CD4-positive, alpha-beta T cell (primary cell): ENCODE measurements at regions not wholly inside any gene's neighbourhood (a gene's known extent, or its start where the extent isn't known, plus 50 kb on each side); places are given as distances from the start of the nearest gene placed in this dataset.

Experiments used
- ATAC-seq: fragments of 200-7000 bp; cut with Tn5 transposase; one replicate; pipeline ENCODE4 v1.10.0; 2022; ENCODE audit warnings: mild to moderate bottlenecking; ENCODE audit not compliant: poor library complexity
- CTCF ChIA-PET: fragments of 350-600 bp; sonication (Branson Sonifier 250); formaldehyde crosslinking; loops from one replicate; lab custom pipeline; 2021; ENCODE audit warnings: antibody characterized with exemption, inconsistent platforms; lab: Charles Lee
- POLR2A ChIA-PET: fragments of 350-600 bp; sonication (Branson Sonifier 250); formaldehyde crosslinking; loops from one replicate; lab custom pipeline; 2021; ENCODE audit warnings: antibody characterized with exemption, inconsistent platforms; lab: Charles Lee
- DNase-seq, 14 experiments: peaks; one replicate each; pipeline ENCODE4 v3.0.0-alpha.2; 2013 to 2020; ENCODE audit warnings: mixed read lengths in 2 of 14
- H3K27ac ChIP-seq, 2 donors: one replicate each; pipeline versions ENCODE4 v1.5.1 to v1.7.0; 2013; ENCODE audit warnings: low read length in 2 of 2, low read depth in 1 of 2, mild to moderate bottlenecking in 1 of 2
- H3K27me3 ChIP-seq, 2 experiments: 1 replicate in 1 of 2; 2 replicates in 1 of 2; pipeline versions ENCODE4 v1.6.1 to v1.7.0; 2013; ENCODE audit warnings: low read length in 2 of 2, control low read depth in 1 of 2, mild to moderate bottlenecking in 1 of 2, moderate library complexity in 1 of 2; ENCODE audit not compliant: insufficient read depth in 2 of 2, control insufficient read depth in 1 of 2
- H3K36me3 ChIP-seq: one replicate; pipeline ENCODE4 v1.6.1; 2013; ENCODE audit warnings: low read length, control low read depth; ENCODE audit not compliant: insufficient read depth
- H3K4me1 ChIP-seq: one replicate; pipeline ENCODE4 v1.6.1; 2013; ENCODE audit warnings: low read length, control low read depth; ENCODE audit not compliant: insufficient read depth
- H3K4me3 ChIP-seq: one replicate; pipeline ENCODE4 v1.5.1; 2013; ENCODE audit warnings: mild to moderate bottlenecking, low read length, moderate library complexity
- H3K9me3 ChIP-seq, 2 experiments: 1 replicate in 1 of 2; 2 replicates in 1 of 2; pipeline versions ENCODE4 v1.6.1 to v1.7.0; 2013; ENCODE audit warnings: low read length in 2 of 2, mild to moderate bottlenecking in 2 of 2, control low read depth in 1 of 2, moderate library complexity in 1 of 2; ENCODE audit not compliant: control insufficient read depth in 1 of 2, insufficient read depth in 1 of 2
- H3K27ac Mint-ChIP-seq: one replicate; pipeline ENCODE4 v1.8.0; 2020; ENCODE audit warnings: mixed read lengths
- H3K27me3 Mint-ChIP-seq: one replicate; pipeline ENCODE4 v1.8.0; 2021; ENCODE audit warnings: mixed read lengths
- H3K36me3 Mint-ChIP-seq: one replicate; pipeline ENCODE4 v1.8.0; 2021; ENCODE audit warnings: low read depth, mixed read lengths
- H3K4me1 Mint-ChIP-seq: one replicate; pipeline ENCODE4 v1.8.0; 2021; ENCODE audit warnings: low read depth, mixed read lengths
- H3K4me3 Mint-ChIP-seq: one replicate; pipeline ENCODE4 v1.8.0; 2020; ENCODE audit warnings: mild to moderate bottlenecking, mixed read lengths
- H3K9me3 Mint-ChIP-seq: one replicate; pipeline ENCODE4 v1.8.0; 2020; ENCODE audit warnings: mixed read lengths
- CTCF ChIP-seq: fragments of 200-600 bp; IDR thresholded peaks from one replicate; pipeline ENCODE4 v1.8.0; 2022; ENCODE audit warnings: antibody characterized with exemption, mild to moderate bottlenecking
- intact Hi-C, 2 experiments: fragments of 100-400 bp; cut with DNase I in 1 of 2; cut with micrococcal nuclease in 1 of 2; formaldehyde crosslinking; loops; one replicate each; pipeline versions ENCODE4 v1.15.1 to v1.9.0; 2023 to 2025; cut with DNase I, micrococcal nuclease

GRCh38 chr21:27693376-27693775 is 726.5 kb upstream of the ADAMTS5 start:
- DNase-seq (no peak), ATAC-seq (no peak)
- ChIA-PET POLR2A (no interaction called here), CTCF (no interaction called here)
- H3K9me3 Mint-ChIP-seq, result no peaks in the 10 kb centered on the region
- intact Hi-C loops, result no loop called here
- H3K4me3 Mint-ChIP-seq, result no peak overlapping the region
- H3K36me3 ChIP-seq, result no peaks in the 10 kb centered on the region
- no peak overlapping the region for H3K27ac Mint-ChIP-seq
- H3K4me3 ChIP-seq, result no peak overlapping the region
- H3K4me1 ChIP-seq, result no peaks in the 10 kb centered on the region
- H3K4me1 Mint-ChIP-seq, result no peaks in the 10 kb centered on the region
- H3K27me3 Mint-ChIP-seq, result no peaks in the 10 kb centered on the region
- H3K27me3 ChIP-seq, result no peaks in the 10 kb centered on the region
- H3K36me3 Mint-ChIP-seq, result no peaks in the 10 kb centered on the region
- H3K27ac ChIP-seq, result no peak overlapping the region
- peaks cover 0 to 3% of the 10 kb centered on the region in 2 experiments for H3K9me3 ChIP-seq
- TF ChIP-seq CTCF, result no peak

- no peaks in the 10 kb centered on the region for H3K36me3 Mint-ChIP-seq
- CTCF ChIA-PET, result no interaction called here
Measured at GRCh38 chr21:27691516-27691915, 724.6 kb upstream of the ADAMTS5 start.

GRCh38 chr21:27691006-27691405 is 724.1 kb upstream of the ADAMTS5 start:
- H3K27ac Mint-ChIP-seq, result no peak overlapping the region
- Histone ChIP-seq H3K4me3 (no peak overlapping the region), H3K27ac (no peak overlapping the region), H3K9me3 (peaks cover 0 to 3% of the 10 kb centered on the region in 2 experiments), H3K36me3 (no peaks in the 10 kb centered on the region), H3K4me1 (no peaks in the 10 kb centered on the region), H3K27me3 (no peaks in the 10 kb centered on the region)
- no peak overlapping the region for H3K4me3 Mint-ChIP-seq
- TF ChIP-seq CTCF, result no peak
- H3K9me3 Mint-ChIP-seq, result no peaks in the 10 kb centered on the region
- intact Hi-C loops, result no loop called here
- DNase-seq (no peak), ATAC-seq (no peak)
- H3K36me3 Mint-ChIP-seq, result no peaks in the 10 kb centered on the region
- CTCF ChIA-PET, result no interaction called here
- POLR2A ChIA-PET, result no interaction called here
- H3K27me3 Mint-ChIP-seq, result no peaks in the 10 kb centered on the region
- H3K4me1 Mint-ChIP-seq, result no peaks in the 10 kb centered on the region

More at GRCh38 chr21:27691516-27691915, 724.6 kb upstream of the ADAMTS5 start:
- Histone ChIP-seq H3K4me3 (no peak overlapping the region), H3K4me1 (no peaks in the 10 kb centered on the region), H3K36me3 (no peaks in the 10 kb centered on the region), H3K27ac (no peak overlapping the region), H3K9me3 (peaks cover 0 to 3% of the 10 kb centered on the region in 2 experiments), H3K27me3 (no peaks in the 10 kb centered on the region)
- no peak for TF ChIP-seq CTCF
- Mint-ChIP-seq H3K9me3 (no peaks in the 10 kb centered on the region), H3K27me3 (no peaks in the 10 kb centered on the region), H3K4me3 (no peak overlapping the region), H3K4me1 (no peaks in the 10 kb centered on the region), H3K27ac (no peak overlapping the region)
- POLR2A ChIA-PET, result no interaction called here
- intact Hi-C loops, result no loop called here
- ATAC-seq (no peak), DNase-seq (no peak)
